HG03159 (cell line): ENCODE measurements at regions not wholly inside any gene's neighbourhood (a gene's known extent, or its start where the extent isn't known, plus 50 kb on each side); places are given as distances from the start of the nearest gene placed in this dataset.
"Not testable (repeated sequence)": the region's sequence is repeated elsewhere in the genome, so short reads cannot be mapped to it uniquely, and the experiment has no call there.

ENCODE experiments used
- ATAC-seq: cut with Tn5 transposase; IDR thresholded peaks from one replicate; pipeline ENCODE4 v1.9.1; 2021; ENCODE audit warnings: mild to moderate bottlenecking, moderate library complexity; ENCODE audit not compliant: unreplicated experiment

- ATAC-seq: no peak
Measured at GRCh38 chr4:187059021-187059420, 335.4 kb upstream of the FAT1 start.

GRCh38 chr4:187059895-187060294, 336.2 kb upstream of the FAT1 start:
- no peak for ATAC-seq

GRCh38 chr4:187060551-187060950, 336.9 kb upstream of the FAT1 start:
- ATAC-seq: no peak

GRCh38 chr4:187063251-187063650, 339.6 kb upstream of the FAT1 start:
- ATAC-seq: no peak

- ATAC-seq: no peak
Measured at GRCh38 chr4:187064033-187064432, 340.4 kb upstream of the FAT1 start.

- no peak for ATAC-seq
Measured at GRCh38 chr4:187065396-187065795, 341.7 kb upstream of the FAT1 start.

GRCh38 chr4:187065806-187066205, 342.1 kb upstream of the FAT1 start:
- ATAC-seq: no peak

- ATAC-seq: no peak
Measured at GRCh38 chr4:187069398-187069797, 345.7 kb upstream of the FAT1 start.

GRCh38 chr4:187070158-187070557, 346.5 kb upstream of the FAT1 start:
- ATAC-seq: no peak

GRCh38 chr4:187070740-187071139, 347.1 kb upstream of the FAT1 start:
- no peak for ATAC-seq

GRCh38 chr4:187071946-187072600, 348.4 kb upstream of the FAT1 start:
- no peak for ATAC-seq

- no peak for ATAC-seq
Measured at GRCh38 chr4:187073820-187074219, 350.2 kb upstream of the FAT1 start.

- ATAC-seq: no peak
Measured at GRCh38 chr4:187075514-187075913, 351.9 kb upstream of the FAT1 start.

GRCh38 chr4:187077744-187078401, 354.2 kb upstream of the FAT1 start:
- no peak for ATAC-seq

- ATAC-seq: no peak
Measured at GRCh38 chr4:187084701-187085100, 361.0 kb upstream of the FAT1 start.

- no peak for ATAC-seq
Measured at GRCh38 chr4:187085339-187085738, 361.7 kb upstream of the FAT1 start.

GRCh38 chr4:187086151-187086550, 362.5 kb upstream of the FAT1 start:
- ATAC-seq: no peak

GRCh38 chr4:187088070-187088799, 364.6 kb upstream of the FAT1 start:
- ATAC-seq: no peak

- no peak for ATAC-seq
Measured at GRCh38 chr4:187090401-187090800, 366.7 kb upstream of the FAT1 start.

GRCh38 chr4:187090832-187091231, 367.2 kb upstream of the FAT1 start:
- ATAC-seq: not testable (repeated sequence)

GRCh38 chr4:187094144-187094543, 370.5 kb upstream of the FAT1 start:
- ATAC-seq: no peak

- ATAC-seq: no peak
Measured at GRCh38 chr4:187098429-187098828, 374.8 kb upstream of the FAT1 start.
